ENCODE measurements at regions not wholly inside any gene's neighbourhood (a gene's known extent, or its start where the extent isn't known, plus 50 kb on each side); places are given as distances from the start of the nearest gene placed in this dataset.
A peak's percentile ranks its signal among the peaks of the same experiment; 100 is the strongest.

DNA sequence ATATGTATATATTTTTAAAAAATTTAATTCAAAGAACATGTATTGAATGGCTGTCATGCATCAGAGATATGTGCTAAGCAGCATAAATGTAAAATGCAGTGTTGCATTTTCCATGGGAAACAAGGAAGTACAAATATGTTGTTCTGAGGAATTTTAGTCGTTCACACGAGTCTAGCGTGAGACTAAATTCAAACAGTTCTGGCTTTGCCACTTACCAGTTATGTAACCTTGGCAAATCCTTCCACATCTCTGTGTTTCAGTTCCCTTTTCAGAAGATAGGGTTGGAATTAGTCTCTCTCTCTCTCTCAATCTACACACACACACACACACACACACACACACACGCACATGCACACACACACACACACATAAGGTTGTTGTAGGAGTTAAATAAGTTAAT is 305.4 kb downstream of the UTRN start:
- intact Hi-C loops (cut with micrococcal nuclease) = no loop called here
- no peaks in the 10 kb centered on the region for H3K9me3 Mint-ChIP-seq
- POLR2A ChIA-PET = no interaction called here
- CTCF ChIA-PET = no interaction called here
- no peak for DNase-seq
- H3K27ac Mint-ChIP-seq = no peak overlapping the region
- peaks cover 14% of the 10 kb centered on the region for H3K4me1 Mint-ChIP-seq (ENCODE audit: low read depth)
- no peaks in the 10 kb centered on the region for H3K27me3 Mint-ChIP-seq
- no peak overlapping the region for H3K4me3 Mint-ChIP-seq
- H3K36me3 Mint-ChIP-seq = peaks cover 6% of the 10 kb centered on the region

DNA sequence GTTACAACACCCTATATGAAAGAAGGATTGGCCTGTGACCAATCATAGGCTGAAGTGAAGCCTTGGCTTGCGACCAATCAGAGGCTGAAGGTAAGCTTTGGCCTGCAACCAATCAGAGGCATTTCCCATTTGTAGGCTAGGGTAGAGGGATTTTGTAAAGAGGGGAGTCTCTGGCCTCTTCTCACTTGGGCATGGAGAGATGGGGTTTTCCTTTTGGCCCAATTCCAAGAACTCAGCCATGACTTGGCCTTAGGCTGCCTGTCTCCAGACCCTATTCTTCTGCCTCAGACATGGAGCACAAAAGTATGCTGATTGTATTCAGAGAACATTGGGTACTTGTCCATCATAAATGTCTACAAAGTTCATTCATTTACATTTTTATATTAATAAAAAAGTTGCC is 308.3 kb downstream of the UTRN start:
- DNase-seq = no peak
- H3K36me3 Mint-ChIP-seq = peaks cover 7% of the 10 kb centered on the region
- no peaks in the 10 kb centered on the region for H3K27me3 Mint-ChIP-seq
- CTCF ChIA-PET = interaction anchor here (4.6 kb wide), 1 partner anchor 8 kb away, joined by 29 read pairs; no protein-coding TSS in a partner anchor
- H3K27ac Mint-ChIP-seq = no peak overlapping the region
- POLR2A ChIA-PET = no interaction called here
- no peaks in the 10 kb centered on the region for H3K9me3 Mint-ChIP-seq
- intact Hi-C loops (cut with micrococcal nuclease) = no loop called here
- no peak overlapping the region for H3K4me3 Mint-ChIP-seq
- peaks cover 22% of the 10 kb centered on the region for H3K4me1 Mint-ChIP-seq (ENCODE audit: low read depth)

- intact Hi-C loops (cut with micrococcal nuclease) = no loop called here
- Mint-ChIP-seq H3K27me3 (no peaks in the 10 kb centered on the region), H3K4me1 (ENCODE audit: low read depth) (peaks cover 18% of the 10 kb centered on the region), H3K9me3 (no peaks in the 10 kb centered on the region), H3K36me3 (peaks cover 7% of the 10 kb centered on the region), H3K27ac (no peak overlapping the region), H3K4me3 (no peak overlapping the region)
- POLR2A ChIA-PET = no interaction called here
- CTCF ChIA-PET = interaction anchor here (1.3 to 4.6 kb wide), 2 partner anchors 10 to 66 kb away, joined by 3 to 29 read pairs; no protein-coding TSS in a partner anchor
- DNase-seq = no peak
Measured at GRCh38 chr6:144594585-144594984, 309.4 kb downstream of the UTRN start.

- CTCF ChIA-PET = interaction anchor here (1.3 to 4.6 kb wide), 2 partner anchors 10 to 65 kb away, joined by 3 to 29 read pairs; no protein-coding TSS in a partner anchor
- peaks cover 18% of the 10 kb centered on the region for H3K4me1 Mint-ChIP-seq (ENCODE audit: low read depth)
Measured at GRCh38 chr6:144595266-144595665, 310.1 kb downstream of the UTRN start.

DNA sequence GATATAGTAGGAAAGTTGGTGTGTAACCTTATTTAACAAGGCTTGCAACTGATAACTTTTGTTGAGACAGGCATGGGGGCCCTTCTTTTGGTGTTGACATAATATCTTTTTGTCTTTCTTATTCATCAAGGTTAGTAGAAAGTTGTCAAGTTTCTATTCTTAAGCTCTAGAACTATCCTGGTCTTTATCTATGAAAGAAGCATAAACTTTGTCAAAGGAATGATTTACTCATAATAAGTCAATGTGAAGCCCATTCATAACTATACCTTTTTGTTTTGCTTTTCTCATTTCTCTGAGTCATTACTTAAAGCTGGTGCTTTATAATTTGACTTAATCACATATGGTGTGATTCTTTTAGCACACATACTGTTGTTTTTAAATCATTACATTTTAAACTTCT is 312.4 kb downstream of the UTRN start:
- intact Hi-C loops (cut with micrococcal nuclease) = loop anchor here (1.0 to 2.0 kb wide), 6 partner anchors 9 to 467 kb away; no protein-coding TSS in a partner anchor
- peaks cover 12% of the 10 kb centered on the region for H3K9me3 Mint-ChIP-seq
- ChIA-PET POLR2A (interaction anchor here (1.0 to 1.5 kb wide), 4 partner anchors 9 to 57 kb away, joined by 3 to 4 read pairs (median 4); no protein-coding TSS in a partner anchor), CTCF (interaction anchor here (1.1 to 4.6 kb wide), 3 partner anchors 12 to 336 kb away, joined by 3 to 29 read pairs (median 4); no protein-coding TSS in a partner anchor)
- H3K27me3 Mint-ChIP-seq = no peaks in the 10 kb centered on the region
- peak; percentile 13 for DNase-seq
- no peak overlapping the region for H3K4me3 Mint-ChIP-seq
- H3K36me3 Mint-ChIP-seq = peaks cover 24% of the 10 kb centered on the region
- peaks cover 28% of the 10 kb centered on the region for H3K4me1 Mint-ChIP-seq (ENCODE audit: low read depth)
- peak overlapping the region; percentile 45 for H3K27ac Mint-ChIP-seq

More at GRCh38 chr6:144595266-144595665, 310.1 kb downstream of the UTRN start:
- Mint-ChIP-seq H3K4me3 (no peak overlapping the region), H3K27ac (no peak overlapping the region), H3K27me3 (no peaks in the 10 kb centered on the region), H3K9me3 (peaks cover 4% of the 10 kb centered on the region), H3K36me3 (peaks cover 11% of the 10 kb centered on the region)
- no peak for DNase-seq
- intact Hi-C loops (cut with micrococcal nuclease) = no loop called here
- POLR2A ChIA-PET = no interaction called here

DNA sequence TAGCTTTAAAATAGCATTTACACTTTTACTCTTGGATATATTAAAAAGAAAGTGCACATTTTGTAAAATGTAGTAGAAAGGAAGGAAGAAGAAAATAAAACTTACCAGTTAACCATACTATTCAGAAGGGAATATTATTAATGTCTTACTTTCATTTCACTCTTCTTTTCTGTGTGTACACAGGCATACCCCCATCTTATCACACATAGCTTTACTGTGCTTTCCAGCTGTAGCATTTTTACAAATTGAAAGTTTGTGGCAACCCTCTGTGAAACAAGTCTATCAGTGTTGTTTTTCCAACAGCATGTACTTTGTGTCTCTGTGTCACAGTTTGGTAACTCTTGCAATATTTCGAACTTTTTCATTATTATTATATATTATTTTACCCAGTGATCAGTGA is 314.5 kb downstream of the UTRN start:
- no peak overlapping the region for H3K4me3 Mint-ChIP-seq
- peaks cover 37% of the 10 kb centered on the region for H3K4me1 Mint-ChIP-seq (ENCODE audit: low read depth)
- H3K9me3 Mint-ChIP-seq = peaks cover 12% of the 10 kb centered on the region
- CTCF ChIA-PET = interaction anchor here (1.2 to 1.8 kb wide), 2 partner anchors 11 to 180 kb away, joined by 3 to 6 read pairs; no protein-coding TSS in a partner anchor
- DNase-seq = no peak
- H3K27ac Mint-ChIP-seq = no peak overlapping the region
- POLR2A ChIA-PET = no interaction called here
- peaks cover 20% of the 10 kb centered on the region for H3K36me3 Mint-ChIP-seq
- no peaks in the 10 kb centered on the region for H3K27me3 Mint-ChIP-seq
- intact Hi-C loops (cut with micrococcal nuclease) = no loop called here

DNA sequence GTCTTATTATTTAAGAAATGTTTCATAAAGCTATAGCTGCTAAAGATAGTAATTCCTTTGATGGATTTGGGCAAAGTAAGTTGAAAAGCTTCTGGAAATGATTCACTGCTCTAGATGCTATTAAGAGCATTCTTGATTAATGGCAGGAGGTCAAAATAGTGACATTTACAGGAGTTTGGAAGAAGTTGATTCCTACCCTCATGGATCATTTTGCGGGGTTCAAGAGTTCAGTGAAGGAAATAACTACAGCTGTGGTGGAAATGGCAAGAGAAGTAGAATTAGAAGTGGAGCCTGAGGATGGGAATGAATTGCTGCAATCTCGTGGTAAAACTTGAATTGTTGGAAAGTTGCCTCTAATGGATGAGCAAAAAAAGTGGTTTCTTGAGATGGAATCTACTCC is 316.1 kb downstream of the UTRN start:
- Mint-ChIP-seq H3K4me3 (no peak overlapping the region), H3K27me3 (no peaks in the 10 kb centered on the region), H3K27ac (no peak overlapping the region), H3K4me1 (ENCODE audit: low read depth) (peaks cover 34% of the 10 kb centered on the region), H3K36me3 (peaks cover 18% of the 10 kb centered on the region), H3K9me3 (peaks cover 12% of the 10 kb centered on the region)
- DNase-seq = no peak
- intact Hi-C loops (cut with micrococcal nuclease) = no loop called here
- POLR2A ChIA-PET = no interaction called here
- CTCF ChIA-PET = interaction anchor here (1.8 kb wide), 1 partner anchor 13 kb away, joined by 6 read pairs; no protein-coding TSS in a partner anchor

- Mint-ChIP-seq H3K9me3 (peaks cover 12% of the 10 kb centered on the region), H3K27ac (no peak overlapping the region), H3K4me3 (no peak overlapping the region), H3K27me3 (no peaks in the 10 kb centered on the region), H3K36me3 (peaks cover 20% of the 10 kb centered on the region), H3K4me1 (ENCODE audit: low read depth) (peaks cover 33% of the 10 kb centered on the region)
- ChIA-PET CTCF (interaction anchor here (1.0 kb wide), 1 partner anchor 18 kb away, joined by 3 read pairs; no protein-coding TSS in a partner anchor), POLR2A (no interaction called here)
- intact Hi-C loops (cut with micrococcal nuclease) = no loop called here
- peak; percentile 22 for DNase-seq
Measured at GRCh38 chr6:144602523-144603180, 317.5 kb downstream of the UTRN start.

DNA sequence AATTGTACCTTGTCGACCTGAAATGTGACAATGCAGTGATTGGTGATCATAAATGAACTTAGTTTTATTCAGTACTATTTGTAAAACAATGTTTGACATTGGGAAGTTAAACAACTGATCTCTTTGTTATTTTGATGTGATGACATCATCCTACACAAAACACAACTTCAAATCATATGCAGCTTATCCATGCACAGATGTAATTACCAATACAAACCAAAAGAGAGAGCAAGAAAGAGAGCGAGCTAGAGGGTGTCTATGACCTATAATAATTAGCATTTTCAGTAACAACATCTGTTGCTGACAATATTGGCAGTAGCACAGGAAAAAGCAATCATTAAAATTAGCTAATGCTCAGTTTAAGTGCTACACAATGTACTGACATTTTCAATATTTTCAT is 320.9 kb downstream of the UTRN start:
- POLR2A ChIA-PET = no interaction called here
- peaks cover 40% of the 10 kb centered on the region for H3K4me1 Mint-ChIP-seq (ENCODE audit: low read depth)
- H3K27me3 Mint-ChIP-seq = no peaks in the 10 kb centered on the region
- CTCF ChIA-PET = no interaction called here
- H3K4me3 Mint-ChIP-seq = no peak overlapping the region
- H3K27ac Mint-ChIP-seq = no peak overlapping the region
- H3K36me3 Mint-ChIP-seq = peaks cover 10% of the 10 kb centered on the region
- intact Hi-C loops (cut with micrococcal nuclease) = no loop called here
- no peak for DNase-seq
- no peaks in the 10 kb centered on the region for H3K9me3 Mint-ChIP-seq

DNA sequence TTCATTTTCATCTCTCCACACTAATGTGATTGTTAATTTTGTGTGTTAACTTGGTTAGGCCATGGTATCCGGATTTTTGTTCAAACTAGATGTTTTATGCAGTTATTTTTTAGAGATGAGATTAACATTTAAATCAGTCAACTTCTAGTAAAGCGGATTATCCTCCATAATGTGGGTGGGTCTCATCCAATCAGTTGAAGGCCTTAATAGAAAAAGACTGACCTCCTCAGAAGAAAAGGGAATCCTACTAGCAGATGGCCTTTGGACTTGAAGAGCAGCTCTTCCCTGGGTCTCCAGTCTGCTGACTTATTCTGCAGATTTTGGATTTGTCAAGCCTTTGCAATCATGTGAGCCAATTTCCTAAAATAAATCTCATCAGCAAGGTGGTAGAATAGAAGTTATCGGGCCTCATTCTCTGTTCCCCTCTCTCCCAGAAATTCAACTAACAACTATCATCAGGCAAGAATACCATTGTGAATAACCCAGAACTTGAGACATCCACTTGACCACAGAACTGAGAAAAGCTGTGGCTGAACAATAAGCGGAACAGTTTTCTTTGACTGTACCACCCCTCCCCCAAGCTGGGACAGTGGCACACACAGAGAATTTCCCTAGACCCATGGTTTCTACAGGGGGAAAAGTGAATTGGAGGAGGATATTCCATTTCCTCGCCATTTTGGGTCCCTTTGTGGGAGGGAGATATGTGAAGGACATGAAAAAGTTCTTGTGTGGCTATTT is 323.0 kb downstream of the UTRN start:
- POLR2A ChIA-PET = no interaction called here
- H3K4me1 Mint-ChIP-seq (ENCODE audit: low read depth) = peaks cover 26% of the 10 kb centered on the region
- no peaks in the 10 kb centered on the region for H3K9me3 Mint-ChIP-seq
- no peak for DNase-seq
- H3K27me3 Mint-ChIP-seq = no peaks in the 10 kb centered on the region
- no peak overlapping the region for H3K4me3 Mint-ChIP-seq
- H3K36me3 Mint-ChIP-seq = peaks cover 5% of the 10 kb centered on the region
- intact Hi-C loops (cut with micrococcal nuclease) = no loop called here
- H3K27ac Mint-ChIP-seq = no peak overlapping the region
- CTCF ChIA-PET = no interaction called here

DNA sequence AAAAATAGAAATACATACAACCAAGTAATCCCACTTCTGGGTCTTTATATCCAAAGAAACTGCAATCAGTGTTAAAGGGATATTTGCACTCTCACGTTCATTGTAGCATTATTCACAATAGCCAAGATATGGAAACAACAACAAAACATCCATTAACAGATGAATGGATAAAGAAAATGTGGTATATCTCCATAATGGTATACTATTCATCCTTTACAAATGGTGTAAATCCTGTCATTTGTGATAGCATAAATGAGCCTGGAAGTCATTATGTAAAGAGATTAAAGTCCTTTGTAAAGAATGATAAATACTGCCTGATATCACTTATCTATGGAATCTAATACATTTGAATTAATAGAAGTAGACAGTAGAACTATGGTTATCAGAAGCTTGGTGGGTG is 327.7 kb downstream of the UTRN start:
- Mint-ChIP-seq H3K4me1 (ENCODE audit: low read depth) (peaks cover 25% of the 10 kb centered on the region), H3K27ac (no peak overlapping the region), H3K9me3 (no peaks in the 10 kb centered on the region), H3K4me3 (no peak overlapping the region), H3K36me3 (peaks cover 4% of the 10 kb centered on the region), H3K27me3 (no peaks in the 10 kb centered on the region)
- POLR2A ChIA-PET = no interaction called here
- DNase-seq = no peak
- intact Hi-C loops (cut with micrococcal nuclease) = loop anchor here (2.0 kb wide), 1 partner anchor 16 kb away; no protein-coding TSS in a partner anchor
- CTCF ChIA-PET = no interaction called here

GRCh38 chr6:144613859-144614258 is 328.7 kb downstream of the UTRN start:
- intact Hi-C loops (cut with micrococcal nuclease) = loop anchor here (2.0 kb wide), 1 partner anchor 17 kb away; no protein-coding TSS in a partner anchor
- ChIA-PET POLR2A (interaction anchor here (0.6 kb wide), 1 partner anchor 16 kb away, joined by 3 read pairs; no protein-coding TSS in a partner anchor), CTCF (interaction anchor here (0.8 to 1.2 kb wide), 2 partner anchors 25 to 52 kb away, joined by 3 read pairs; no protein-coding TSS in a partner anchor)
- Mint-ChIP-seq H3K27me3 (no peaks in the 10 kb centered on the region), H3K9me3 (no peaks in the 10 kb centered on the region), H3K27ac (no peak overlapping the region), H3K36me3 (peaks cover 1% of the 10 kb centered on the region), H3K4me1 (ENCODE audit: low read depth) (peaks cover 14% of the 10 kb centered on the region), H3K4me3 (no peak overlapping the region)
- DNase-seq = no peak

All from activated CD4-positive, alpha-beta memory T cell treated with anti-CD3 and anti-CD28 coated beads for 36 hours (primary cell).